GM18861 (cell line): ENCODE measurements at regions not wholly inside any gene's neighbourhood (a gene's known extent, or its start where the extent isn't known, plus 50 kb on each side); places are given as distances from the start of the nearest gene placed in this dataset.

Source experiments
- ATAC-seq: cut with Tn5 transposase; IDR thresholded peaks from one replicate; pipeline ENCODE4 v1.9.1; 2021; ENCODE audit not compliant: unreplicated experiment

DNA sequence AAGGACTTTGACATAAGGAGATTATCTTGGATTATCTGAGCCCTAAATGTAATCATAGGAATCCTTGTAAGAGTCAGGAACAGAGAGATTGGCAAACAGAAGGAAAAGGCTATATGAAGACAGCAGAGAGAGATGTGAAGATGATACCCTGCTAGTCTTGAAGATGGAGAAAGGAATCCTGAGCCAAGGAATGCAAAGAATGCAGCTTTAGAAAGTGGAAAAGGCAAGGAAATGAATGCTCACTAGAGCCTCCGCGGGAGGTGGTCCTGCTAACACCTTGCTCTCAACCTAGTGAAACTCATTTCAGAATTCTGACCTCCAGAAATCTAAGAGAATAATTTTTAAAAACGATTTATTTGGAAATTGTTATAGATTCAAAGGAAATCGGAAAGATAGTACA lies 117.1 kb downstream of the TBXT start:
- no peak for ATAC-seq

DNA sequence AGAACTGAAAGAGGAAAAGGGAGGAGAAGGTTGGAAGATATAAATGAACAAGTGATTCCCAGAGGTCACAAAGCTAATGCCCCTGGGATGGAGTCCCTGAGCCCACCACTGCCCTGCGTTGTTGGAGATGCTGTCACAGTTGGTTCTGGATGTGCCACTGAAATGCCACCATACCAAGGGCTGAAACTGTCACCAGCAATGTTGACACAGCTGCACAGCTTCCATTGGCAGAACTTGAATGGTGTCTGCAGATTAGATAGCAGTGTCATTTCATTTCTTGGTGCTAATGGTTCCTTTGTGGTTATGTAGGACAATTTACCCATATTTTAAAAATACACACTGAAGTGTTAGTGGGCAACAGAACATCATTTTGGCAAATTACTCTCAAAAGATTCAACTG lies 120.7 kb downstream of the TBXT start:
- ATAC-seq = no peak

DNA sequence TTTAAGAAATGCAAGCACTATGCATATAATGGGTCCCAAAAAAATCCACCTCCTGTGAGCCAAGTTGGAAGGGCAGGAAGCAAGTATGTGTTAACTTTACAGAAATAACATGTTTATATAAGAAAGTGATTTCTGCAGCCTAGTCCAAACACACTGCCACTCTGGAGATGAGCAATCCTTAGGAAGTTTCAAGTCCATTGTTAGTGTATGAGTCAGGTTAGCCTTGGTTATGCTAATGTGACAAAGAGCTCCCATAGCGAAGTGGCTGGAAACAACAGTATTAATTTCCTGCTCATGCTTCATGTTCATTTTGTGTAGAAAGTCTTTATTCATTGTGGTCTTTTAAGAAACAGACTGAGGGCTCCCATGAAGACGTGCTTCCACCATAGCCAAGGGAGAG lies 121.4 kb downstream of the TBXT start:
- ATAC-seq = no peak

DNA sequence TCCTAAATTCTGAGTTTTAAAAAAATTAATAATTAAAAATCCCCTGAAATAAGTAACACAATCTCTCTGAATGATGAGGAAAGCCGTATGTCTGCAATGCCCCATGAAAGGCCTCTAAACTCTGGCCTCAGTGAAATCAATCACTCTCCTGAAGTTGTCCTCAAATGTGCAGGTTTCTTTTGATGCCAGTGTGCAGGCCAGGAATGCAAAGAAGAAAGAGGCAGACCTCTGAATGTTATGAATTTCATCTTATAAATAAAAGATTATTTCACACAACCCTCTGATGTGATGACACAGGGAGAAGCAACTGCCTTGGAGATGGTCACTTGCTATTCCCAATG lies 121.8 kb downstream of the TBXT start:
- no peak for ATAC-seq

DNA sequence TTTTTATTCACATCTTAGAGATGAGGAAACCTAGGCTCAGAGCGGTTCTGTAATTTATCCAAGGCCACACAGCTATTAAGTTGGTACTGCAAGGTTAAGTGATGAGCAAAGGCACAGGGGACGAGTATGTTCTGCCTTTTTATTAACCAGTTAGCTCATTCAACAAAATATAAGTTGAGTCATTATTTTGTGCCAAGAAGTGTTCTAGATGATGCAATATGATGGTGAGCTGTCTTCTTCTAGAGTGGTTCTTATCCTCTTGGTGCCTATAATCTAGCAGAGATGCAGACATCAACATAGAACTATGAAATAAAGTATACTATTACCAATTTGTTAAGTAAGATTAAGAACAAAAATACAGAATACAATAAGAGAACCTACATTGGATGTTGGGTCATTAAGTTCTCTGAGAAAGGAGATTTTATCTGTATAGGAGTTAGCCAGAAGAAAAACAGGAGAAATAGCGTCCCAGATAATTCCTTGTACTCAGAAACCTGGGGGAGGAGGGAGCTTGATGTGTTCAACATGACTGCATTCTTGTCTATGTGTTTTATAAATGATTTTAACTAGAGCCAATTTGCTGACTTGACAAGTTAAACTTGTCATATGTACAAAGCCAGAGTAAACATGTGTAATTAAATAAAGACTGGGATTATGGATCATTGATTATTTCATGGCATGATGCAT lies 122.3 kb downstream of the TBXT start:
- no peak for ATAC-seq

DNA sequence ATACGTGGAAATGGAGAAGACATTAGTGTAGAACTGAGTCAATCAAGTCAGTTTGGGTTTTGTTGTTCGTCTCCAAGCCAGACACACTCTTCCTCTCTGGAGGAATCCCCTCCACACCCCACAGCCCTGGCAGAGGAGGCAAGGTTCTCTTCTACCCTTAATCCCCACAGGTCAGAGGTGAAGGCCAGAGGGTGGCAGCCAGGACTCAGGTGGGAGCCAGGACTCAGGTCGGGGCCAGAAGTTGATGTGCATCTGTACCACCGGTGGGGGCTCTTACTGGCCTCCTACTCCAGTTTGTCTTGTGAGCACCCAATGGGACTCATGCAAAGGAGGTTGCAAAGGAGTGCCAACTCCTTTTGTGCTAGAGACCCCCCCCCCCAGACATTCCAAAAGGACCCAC lies 126.4 kb downstream of the TBXT start:
- ATAC-seq = no peak

DNA sequence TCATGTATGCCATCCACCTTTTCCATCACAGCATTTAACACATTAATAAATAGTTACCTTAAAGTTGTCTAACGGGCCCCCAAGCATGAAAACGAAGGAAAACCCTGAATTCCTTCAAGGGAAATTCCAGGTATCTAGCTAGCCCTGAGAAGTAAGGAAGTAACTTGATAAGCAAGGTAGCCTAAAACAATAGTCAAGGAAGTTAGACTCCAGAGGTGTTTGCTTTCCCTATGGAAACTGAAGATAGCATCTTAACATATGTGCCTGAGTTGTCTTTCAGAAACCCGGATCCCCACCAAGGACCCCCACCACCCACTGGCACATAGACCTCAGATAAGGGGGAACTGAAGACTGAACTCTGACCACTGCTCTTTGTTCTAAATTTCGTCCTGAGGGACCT lies 127.4 kb downstream of the TBXT start:
- no peak for ATAC-seq

DNA sequence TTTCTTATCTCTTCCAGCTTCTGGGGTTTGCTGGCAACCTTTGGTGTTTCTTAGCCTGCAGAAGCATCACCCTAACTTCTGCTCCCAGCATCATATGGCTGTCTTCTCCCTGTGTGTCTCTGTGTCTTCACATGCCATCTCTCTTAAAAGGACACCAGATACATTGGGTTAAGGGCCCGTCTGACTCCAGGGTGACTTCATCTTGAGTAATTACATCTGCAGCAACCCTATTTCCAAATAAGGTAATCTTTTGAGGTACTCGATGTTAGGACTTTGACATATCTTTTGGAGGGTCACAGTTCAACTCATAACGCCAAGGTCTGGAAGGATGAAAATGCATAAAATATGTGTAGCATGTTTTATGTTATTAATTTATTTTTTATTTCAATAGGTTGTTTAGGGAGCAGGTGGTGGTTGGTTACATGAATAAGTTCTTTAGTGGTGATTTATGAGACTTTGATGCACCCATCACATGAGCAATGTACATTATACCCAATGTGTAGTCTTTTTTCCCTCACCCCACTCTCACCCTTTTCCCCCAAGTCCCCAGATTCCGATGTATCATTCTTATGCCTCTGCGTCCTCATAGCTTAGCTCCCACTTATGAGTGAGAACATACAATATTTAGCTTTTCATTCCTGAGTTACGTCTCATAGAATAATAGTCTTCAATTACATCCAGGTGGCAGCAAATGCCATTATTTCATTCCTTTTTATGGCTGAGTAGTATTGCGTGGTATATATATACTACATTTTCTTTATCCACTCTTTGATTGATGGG lies 131.1 kb downstream of the TBXT start:
- ATAC-seq = no peak

DNA sequence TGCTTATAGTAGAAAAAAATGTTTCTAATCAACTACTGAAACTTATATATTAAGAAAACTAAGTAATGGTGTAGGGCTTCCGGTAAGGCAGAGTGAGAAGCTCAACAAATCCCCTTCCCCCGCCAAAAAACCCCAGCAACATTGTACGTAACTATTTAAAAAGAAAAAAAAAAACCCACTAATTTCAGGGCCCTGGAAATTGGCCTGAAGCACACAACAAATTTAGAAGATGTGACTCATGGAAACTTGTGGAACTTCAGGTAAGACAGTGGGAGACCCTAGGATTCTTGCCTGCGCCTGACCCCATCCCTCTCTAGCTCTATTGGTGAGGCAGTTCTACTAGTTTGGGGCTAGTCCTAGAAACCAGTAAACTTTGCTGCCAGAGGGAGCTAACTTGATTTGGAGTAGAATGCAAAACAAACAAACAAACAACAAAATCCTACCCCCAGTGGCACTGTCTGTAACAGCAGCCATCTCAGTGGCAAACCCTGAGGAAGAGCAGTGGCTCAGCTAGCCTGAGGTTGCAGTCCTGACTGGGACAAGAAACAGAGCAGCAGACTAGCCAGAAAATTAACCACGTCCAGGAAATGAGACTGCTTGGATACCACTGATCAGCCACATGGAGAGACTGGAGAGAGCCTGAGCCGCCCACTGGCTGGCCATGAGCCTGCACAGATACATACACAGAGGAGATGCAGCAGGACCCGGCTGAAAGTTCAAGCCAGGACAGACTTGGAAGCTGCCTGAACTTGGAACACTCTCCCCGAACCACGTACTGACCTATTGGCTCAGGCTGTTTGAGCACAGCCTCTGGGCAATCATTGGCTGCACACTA lies 135.1 kb downstream of the TBXT start:
- ATAC-seq = no peak

DNA sequence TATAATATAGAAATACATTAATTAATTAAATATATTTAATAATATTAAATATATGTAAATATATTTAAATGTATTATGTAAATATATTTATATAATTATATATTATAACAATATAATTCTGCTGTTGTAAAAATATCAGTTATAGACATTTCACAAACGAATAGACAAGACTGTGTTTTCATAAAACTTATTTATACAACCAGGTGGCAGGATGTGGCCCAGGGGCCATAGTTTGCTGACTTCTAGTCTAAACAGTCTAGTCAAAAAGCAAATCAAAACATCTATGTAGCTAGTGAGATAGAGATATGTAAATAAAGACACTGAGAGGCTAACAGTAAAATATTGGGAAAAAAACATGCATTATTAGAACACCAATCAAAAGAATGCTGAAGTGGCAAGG lies 136.4 kb downstream of the TBXT start:
- ATAC-seq = no peak

DNA sequence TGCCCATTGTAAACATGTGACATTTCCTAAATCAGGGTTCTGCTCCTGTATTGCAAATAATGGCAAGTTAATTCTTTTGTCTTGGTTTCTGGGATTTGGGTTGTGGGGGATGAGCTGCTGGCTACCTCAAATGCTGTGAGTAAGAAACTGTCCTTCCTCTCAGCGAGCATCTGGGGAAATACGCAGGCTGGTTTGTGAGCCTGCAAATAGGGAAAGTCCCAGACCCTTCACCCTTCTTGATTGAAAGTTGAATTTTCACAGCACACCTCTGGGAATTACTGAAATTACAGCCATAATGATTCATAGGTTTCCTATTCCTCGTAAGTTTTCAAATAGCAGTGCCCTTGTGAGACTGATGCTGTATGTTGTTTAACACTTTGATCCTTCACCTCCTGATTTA lies 138.1 kb downstream of the TBXT start:
- no peak for ATAC-seq

DNA sequence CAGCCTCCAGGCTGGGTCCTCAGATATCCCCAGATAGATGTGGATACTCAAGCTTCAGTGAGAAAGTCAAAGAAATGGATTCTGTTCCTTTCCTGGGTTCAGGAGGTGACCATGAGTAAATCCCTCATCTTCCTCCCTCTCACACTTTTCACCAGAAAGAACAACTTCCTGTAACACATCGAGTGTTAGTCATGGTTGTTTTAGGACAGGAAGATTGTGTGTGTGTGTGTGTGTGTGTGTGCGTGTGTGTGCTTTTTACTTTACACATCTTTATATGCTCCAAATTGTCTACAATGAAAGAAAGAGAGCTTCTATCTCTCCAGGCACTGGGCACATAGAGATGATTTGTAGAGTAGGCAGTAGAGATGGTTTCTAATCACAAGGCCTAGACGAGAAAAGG lies 139.9 kb downstream of the TBXT start:
- no peak for ATAC-seq

DNA sequence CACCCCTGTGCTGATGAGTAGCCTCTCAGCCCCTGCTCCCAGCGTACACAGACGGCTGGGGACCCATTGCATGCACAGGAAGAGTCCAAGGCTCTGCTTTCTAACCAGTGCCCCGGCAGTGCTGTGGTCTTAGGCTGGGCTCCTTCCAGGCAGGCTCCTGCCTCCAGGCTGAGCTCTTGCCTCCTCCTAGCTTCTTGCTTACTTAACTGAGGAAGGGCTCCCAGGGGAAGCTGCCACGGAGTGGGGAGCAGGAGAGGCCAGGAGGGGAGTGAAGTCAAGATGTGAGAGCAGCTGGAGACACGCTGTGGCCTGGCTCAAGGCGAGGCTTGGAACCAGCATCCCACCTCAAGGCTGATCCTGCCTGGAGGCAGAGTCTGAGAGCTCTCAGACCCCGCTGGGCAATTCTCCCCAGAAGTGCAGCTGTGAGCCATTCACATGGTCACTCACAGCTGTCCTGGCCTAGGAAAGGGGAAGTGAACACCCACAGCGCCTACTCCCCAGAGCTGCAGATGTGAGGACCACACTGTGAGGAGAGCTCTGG lies 141.0 kb downstream of the TBXT start:
- ATAC-seq = no peak

DNA sequence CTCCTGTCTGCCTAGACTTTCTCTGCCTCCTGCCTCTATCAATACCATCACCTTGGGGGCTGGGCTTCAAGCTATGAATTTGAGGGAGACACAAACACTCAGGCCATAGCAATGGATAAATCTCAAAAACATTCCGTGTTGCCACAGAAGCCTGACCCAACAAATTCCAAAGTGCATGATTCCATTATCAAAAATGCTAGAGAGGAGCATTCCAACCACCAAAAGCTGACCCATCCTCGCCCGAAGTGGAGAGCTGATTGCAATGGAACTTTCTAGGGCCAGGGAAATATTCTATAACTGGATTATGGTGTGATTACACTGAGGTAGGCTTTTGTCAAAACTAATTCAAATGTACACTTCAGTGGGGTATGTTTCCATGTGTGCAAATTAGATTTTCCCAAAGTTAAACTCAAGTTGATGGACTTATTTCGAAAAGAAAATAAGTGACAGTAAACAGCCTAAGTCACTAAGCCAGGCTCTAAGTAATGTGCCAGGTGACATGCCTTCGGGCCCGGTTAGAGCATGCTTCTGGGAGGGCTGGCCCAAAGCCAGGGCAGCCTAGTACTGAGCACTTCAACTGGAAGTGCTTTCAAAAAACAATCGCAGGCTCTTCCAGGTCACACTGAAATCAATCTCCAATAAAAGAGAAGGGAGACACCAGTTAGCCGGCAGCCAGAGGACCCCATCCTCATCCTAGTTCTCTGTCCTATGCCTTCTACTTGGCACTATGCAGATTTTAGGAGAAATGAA lies 142.3 kb downstream of the TBXT start:
- no peak for ATAC-seq

DNA sequence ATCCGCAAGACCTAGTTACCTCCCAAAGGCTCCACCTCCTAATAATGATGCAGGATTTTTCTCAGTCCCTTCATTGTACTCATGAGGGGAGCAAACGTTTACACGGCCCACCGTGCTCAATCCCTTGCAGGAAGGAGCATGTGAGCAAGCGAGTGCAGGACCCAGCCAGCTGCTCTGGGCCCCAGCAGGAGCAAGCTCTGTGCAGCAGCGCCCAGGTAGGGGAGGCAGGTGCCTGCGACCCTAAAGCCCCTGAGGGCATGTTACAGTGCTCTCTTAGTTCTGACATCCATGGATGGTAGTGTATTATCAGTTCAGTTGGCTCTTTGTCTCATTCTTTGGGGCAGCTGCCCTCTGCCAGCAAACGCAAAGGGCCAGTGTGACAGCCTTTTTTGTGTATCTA lies 143.4 kb downstream of the TBXT start:
- ATAC-seq = no peak

DNA sequence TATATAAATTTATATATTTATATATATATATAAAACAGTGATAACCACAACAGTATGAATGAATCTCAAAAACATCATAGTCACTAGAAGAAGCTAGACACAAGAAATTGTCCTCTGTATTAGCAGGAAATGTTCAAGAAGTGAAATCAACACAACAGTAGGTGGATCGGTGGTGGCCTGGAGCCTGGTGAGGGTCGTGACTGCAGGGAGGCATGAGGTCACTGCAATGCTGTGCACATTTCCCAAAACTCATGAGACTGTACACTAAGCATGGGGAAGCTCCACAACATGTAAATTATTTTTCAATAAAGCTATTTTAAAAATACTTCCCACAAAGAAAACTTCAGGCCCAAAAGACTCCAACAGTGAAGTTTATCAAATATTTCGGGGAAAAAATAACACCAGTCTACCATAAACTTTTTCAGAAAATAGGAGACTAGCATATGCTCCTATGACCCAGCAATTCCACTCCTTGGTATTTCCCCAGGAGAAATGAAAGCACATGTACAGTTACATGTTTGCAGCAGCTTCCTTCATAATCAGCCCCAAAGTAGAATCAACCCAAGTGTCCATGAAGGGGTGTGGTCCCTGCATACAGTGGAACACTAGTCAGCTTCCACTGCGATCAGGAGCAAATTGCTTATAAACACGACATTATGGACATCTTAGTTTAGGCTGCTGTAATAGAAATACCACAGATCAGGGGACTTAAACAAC lies 144.2 kb downstream of the TBXT start:
- ATAC-seq = no peak

DNA sequence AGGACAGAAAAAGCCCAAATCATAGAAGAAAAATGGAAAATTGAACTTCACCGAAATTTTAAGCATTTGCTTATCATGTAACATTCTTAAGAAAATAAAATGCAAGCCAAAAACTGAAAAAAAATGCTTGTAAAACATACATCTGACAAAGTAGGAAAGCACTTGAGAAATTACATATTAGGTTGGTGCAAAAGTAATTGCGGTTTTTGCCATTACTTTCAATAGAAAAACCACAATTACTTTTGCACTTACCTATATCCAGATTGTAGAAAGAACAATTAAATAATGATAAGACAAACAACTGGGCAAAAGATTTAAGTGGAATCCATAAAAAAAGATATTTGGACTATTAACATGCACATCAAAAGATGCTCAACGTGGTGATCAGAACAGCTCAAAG lies 146.2 kb downstream of the TBXT start:
- no peak for ATAC-seq

DNA sequence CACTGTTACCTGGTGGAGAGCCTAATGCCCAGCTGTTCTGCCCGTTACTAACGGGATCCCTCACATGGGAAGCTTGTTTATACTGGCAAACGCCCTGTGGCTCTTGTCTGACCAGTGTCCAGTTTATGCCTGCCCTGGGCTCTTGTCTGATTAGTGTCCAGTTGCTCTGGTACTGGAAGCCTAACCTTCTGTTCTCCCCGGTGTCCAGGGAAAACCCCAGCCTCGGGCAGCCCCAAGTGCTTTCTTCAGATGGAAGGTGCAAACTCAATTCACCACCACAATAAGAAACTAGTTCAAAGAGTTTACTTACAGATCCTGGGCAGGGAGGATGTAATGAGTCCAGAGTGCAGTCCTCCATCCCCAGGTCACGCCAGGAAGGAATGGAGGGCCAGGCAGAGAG lies 148.4 kb downstream of the TBXT start:
- no peak for ATAC-seq

DNA sequence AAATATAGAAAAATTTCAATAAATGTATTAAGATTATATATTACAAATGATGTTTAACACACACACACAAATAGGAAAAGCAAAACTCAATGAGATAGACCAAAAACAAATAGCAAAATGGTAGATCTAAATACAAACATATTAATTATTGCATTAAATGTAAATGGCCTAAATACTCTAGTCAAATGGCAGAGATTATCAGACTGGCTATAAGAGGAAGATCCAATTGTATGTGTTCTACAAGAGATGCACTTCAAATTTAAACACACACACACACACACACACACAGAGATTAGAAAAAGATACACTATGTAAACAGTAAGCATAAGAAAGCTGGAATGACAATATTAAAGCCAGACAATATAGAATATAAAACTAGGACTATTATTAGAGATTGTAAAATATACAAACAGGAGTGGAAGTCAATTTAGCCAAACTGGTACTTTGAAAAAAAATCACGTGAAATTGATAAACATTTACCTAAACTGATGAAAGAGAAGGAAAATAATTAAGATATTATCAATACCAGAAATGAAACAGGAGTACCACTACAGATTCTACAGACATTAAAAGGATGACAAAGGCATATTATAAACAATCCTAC lies 150.5 kb downstream of the TBXT start:
- no peak for ATAC-seq

DNA sequence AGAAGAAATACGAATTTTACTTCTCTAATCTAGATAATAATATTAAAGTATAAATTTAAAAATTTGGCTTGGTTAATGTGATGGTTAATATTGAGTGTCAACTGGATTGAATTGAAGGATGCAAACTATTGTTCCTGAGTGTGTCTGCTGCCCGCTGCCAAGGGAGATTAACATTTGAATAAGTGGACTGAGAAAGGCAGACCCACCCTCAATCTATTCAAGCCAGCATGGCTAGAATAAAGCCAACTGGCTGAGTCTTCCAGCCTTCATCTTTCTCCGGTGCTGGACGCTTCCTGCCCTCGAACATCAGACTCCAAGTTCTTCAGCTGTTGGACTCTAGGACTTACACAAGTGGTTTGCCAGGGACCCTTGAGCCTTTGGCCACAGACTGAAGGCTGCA lies 152.7 kb downstream of the TBXT start:
- no peak for ATAC-seq
